HEK293 (cell line): ENCODE measurements at regions not wholly inside any gene's neighbourhood (a gene's known extent, or its start where the extent isn't known, plus 50 kb on each side); places are given as distances from the start of the nearest gene placed in this dataset.

Experiments
- HOXC10 ChIP-seq: sonication (generic); formaldehyde crosslinking; IDR thresholded peaks from 2 replicates; pipeline ENCODE4 v1.8.1; 2023; ENCODE audit warnings: mild to moderate bottlenecking, missing genetic modification reagents
- HOXD13 ChIP-seq: sonication (generic); formaldehyde crosslinking; IDR thresholded peaks from 2 replicates; pipeline ENCODE4 v1.8.0; 2022; ENCODE audit warnings: missing genetic modification reagents, borderline replicate concordance
- SP2 ChIP-seq: fragments of 450-650 bp; formaldehyde crosslinking; IDR thresholded peaks from 2 replicates; pipeline ENCODE4 v1.5.1; 2016; ENCODE audit warnings: missing biosample characterization, missing genetic modification characterization
- ZNF133 ChIP-seq: fragments of 450-650 bp; formaldehyde crosslinking; IDR thresholded peaks from 2 replicates; pipeline ENCODE4 v1.5.1; 2016; ENCODE audit warnings: missing biosample characterization, missing genetic modification characterization
- ZNF146 ChIP-seq: fragments of 450-650 bp; formaldehyde crosslinking; IDR thresholded peaks from 2 replicates; pipeline ENCODE4 v1.5.1; 2016; ENCODE audit warnings: missing biosample characterization, missing genetic modification characterization
- ZNF184 ChIP-seq: fragments of 450-650 bp; IDR thresholded peaks from 2 replicates; pipeline ENCODE4 v1.5.1; 2018; ENCODE audit warnings: missing biosample characterization, mild to moderate bottlenecking, missing genetic modification characterization
- ZNF202 ChIP-seq: fragments of 450-650 bp; formaldehyde crosslinking; IDR thresholded peaks from 2 replicates; pipeline ENCODE4 v1.5.1; 2016; ENCODE audit warnings: missing biosample characterization, missing genetic modification characterization, borderline replicate concordance
- ZNF391 ChIP-seq: fragments of 450-650 bp; formaldehyde crosslinking; IDR thresholded peaks from 2 replicates; pipeline ENCODE4 v1.5.1; 2016; ENCODE audit warnings: low read depth, missing biosample characterization, missing genetic modification characterization, borderline replicate concordance
- TF ChIP-seq, protein P1 (sequence below): fragments of 450-650 bp; formaldehyde crosslinking; IDR thresholded peaks from 2 replicates; pipeline ENCODE4 v1.5.1; 2016; ENCODE audit warnings: missing biosample characterization, missing genetic modification characterization

DNA sequence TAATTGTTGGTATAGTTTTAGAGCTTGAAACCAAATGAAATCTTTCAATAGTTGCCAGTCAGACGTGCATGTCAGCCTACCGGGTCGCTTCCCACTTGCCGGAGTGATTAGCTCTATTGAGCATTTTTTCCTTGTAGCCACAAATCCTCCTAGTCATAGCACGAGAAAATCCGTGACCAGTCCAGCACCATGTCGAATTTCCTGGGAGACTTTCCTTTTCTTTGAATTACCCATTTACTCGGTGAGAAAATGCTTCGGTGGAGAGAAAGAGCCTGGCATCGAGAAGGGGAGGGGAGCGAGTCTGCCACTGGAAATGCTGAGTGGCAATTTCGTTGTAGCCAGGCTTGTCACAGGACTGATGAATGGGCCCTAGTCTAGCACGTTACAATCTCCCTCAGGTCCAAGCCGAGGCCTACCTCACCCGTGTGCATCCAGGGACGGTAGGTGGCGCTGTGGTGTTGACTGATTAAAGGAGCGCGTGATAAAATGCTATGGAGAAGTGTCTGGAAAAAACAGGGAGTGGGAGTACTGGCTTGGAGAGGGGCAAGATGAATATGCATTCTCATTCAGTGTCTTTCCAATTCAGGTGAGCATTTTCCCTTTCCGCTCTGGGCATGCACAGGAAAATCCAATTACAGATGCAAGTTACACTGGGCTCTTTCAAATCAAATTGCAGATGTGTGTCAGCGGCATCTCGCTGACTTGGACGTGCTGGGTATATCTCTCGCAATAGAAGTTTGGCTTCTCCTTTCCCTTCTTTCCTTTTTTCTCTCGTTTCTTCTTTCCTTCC is 238.8 kb downstream of the EDEM1 start:
- no peak for TF ChIP-seq ZNF133 (tag by site-specific recombination)
- TF ChIP-seq, protein P1, sequence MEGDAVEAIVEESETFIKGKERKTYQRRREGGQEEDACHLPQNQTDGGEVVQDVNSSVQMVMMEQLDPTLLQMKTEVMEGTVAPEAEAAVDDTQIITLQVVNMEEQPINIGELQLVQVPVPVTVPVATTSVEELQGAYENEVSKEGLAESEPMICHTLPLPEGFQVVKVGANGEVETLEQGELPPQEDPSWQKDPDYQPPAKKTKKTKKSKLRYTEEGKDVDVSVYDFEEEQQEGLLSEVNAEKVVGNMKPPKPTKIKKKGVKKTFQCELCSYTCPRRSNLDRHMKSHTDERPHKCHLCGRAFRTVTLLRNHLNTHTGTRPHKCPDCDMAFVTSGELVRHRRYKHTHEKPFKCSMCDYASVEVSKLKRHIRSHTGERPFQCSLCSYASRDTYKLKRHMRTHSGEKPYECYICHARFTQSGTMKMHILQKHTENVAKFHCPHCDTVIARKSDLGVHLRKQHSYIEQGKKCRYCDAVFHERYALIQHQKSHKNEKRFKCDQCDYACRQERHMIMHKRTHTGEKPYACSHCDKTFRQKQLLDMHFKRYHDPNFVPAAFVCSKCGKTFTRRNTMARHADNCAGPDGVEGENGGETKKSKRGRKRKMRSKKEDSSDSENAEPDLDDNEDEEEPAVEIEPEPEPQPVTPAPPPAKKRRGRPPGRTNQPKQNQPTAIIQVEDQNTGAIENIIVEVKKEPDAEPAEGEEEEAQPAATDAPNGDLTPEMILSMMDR = peak; percentile 42
- no peak for TF ChIP-seq ZNF184 (tag by site-specific recombination)
- TF ChIP-seq HOXC10 (CRISPR knock-in tag) = no peak
- TF ChIP-seq ZNF146 (tag by site-specific recombination) = no peak
- TF ChIP-seq SP2 (tag by site-specific recombination) = no peak
- TF ChIP-seq ZNF391 (tag by site-specific recombination) = no peak
- no peak for TF ChIP-seq HOXD13 (CRISPR knock-in tag)
- TF ChIP-seq ZNF202 (tag by site-specific recombination) = no peak
